ENCODE measurements at regions not wholly inside any gene's neighbourhood (a gene's known extent, or its start where the extent isn't known, plus 50 kb on each side); places are given as distances from the start of the nearest gene placed in this dataset.
A peak's percentile ranks its signal among the peaks of the same experiment; 100 is the strongest.

GRCh38 chr6:912871-913835 lies 220.2 kb upstream of the EXOC2 start (continued):
- TF ChIP-seq ZBTB17 (tag by site-specific recombination; IDR thresholded peaks at IDR 0.05) (no peak), CTCF (tag by site-specific recombination; IDR thresholded peaks at IDR 0.05) (peak; percentile 26; the same call in 1 of the 2 replicates), ZNF280D (tag by site-specific recombination; IDR thresholded peaks at IDR 0.05) (no peak), ZNF211 (tag by site-specific recombination; IDR thresholded peaks at IDR 0.05; ENCODE audit: low read depth) (no peak)
- TF ChIP-seq, protein P1, sequence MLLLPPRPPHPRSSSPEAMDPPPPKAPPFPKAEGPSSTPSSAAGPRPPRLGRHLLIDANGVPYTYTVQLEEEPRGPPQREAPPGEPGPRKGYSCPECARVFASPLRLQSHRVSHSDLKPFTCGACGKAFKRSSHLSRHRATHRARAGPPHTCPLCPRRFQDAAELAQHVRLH (tag by site-specific recombination; IDR thresholded peaks at IDR 0.05), result no peak

- Histone ChIP-seq H3K27ac (ENCODE audit: extremely low read depth, low read depth, low read length) (no peak overlapping the region), H3K4me1 (ENCODE audit: control insufficient read depth, insufficient read depth, low read length) (no peaks in the 10 kb centered on the region), H3K4me3 (ENCODE audit: low read depth, low read length) (no peak overlapping the region), H3K9me3 (ENCODE audit: control insufficient read depth, insufficient read depth, low read depth, low read length) (no peaks in the 10 kb centered on the region), H3K36me3 (ENCODE audit: control insufficient read depth in 2 of 2, insufficient read depth in 1 of 2, low read length in 2 of 2) (no peaks in the 10 kb centered on the region)
- peak; percentile 91 for TF ChIP-seq SCRT2 (tag by site-specific recombination; IDR thresholded peaks at IDR 0.05)
- TF ChIP-seq, protein P2, sequence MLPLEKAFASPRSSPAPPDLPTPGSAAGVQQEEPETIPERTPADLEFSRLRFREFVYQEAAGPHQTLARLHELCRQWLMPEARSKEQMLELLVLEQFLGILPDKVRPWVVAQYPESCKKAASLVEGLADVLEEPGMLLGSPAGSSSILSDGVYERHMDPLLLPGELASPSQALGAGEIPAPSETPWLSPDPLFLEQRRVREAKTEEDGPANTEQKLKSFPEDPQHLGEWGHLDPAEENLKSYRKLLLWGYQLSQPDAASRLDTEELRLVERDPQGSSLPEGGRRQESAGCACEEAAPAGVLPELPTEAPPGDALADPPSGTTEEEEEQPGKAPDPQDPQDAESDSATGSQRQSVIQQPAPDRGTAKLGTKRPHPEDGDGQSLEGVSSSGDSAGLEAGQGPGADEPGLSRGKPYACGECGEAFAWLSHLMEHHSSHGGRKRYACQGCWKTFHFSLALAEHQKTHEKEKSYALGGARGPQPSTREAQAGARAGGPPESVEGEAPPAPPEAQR (tag by site-specific recombination; IDR thresholded peaks at IDR 0.05), result no peak
- peak; percentile 53; the same call in 1 of the 2 replicates for TF ChIP-seq SCRT1 (tag by site-specific recombination; IDR thresholded peaks at IDR 0.05; ENCODE audit: borderline replicate concordance)
- ChIA-PET CTCF (interaction anchor here (0.7 to 1.1 kb wide), 4 partner anchors 73 to 473 kb away, joined by 3 read pairs; no protein-coding TSS in a partner anchor), POLR2A (no interaction called here)
Measured at GRCh38 chr6:907928-908327, 215.0 kb upstream of the EXOC2 start.

GRCh38 chr6:906920-907319 lies 214.0 kb upstream of the EXOC2 start:
- no peaks in the 10 kb centered on the region for H3K9me3 ChIP-seq (ENCODE audit: control insufficient read depth, insufficient read depth, low read depth, low read length)
- 0 out of 2 replicates have a peak, but pooled peaks have one; percentile 18 for TF ChIP-seq ZEB2 (tag by site-specific recombination; IDR thresholded peaks at IDR 0.05)
- TF ChIP-seq ZNF341 (tag by site-specific recombination; IDR thresholded peaks at IDR 0.05; ENCODE audit: low read depth), result peak; percentile 21; the same call in 1 of the 2 replicates
- peak; percentile 44; the same call in 1 of the 2 replicates for TF ChIP-seq ZNF223 (tag by site-specific recombination; IDR thresholded peaks at IDR 0.05)
- TF ChIP-seq, protein P3, sequence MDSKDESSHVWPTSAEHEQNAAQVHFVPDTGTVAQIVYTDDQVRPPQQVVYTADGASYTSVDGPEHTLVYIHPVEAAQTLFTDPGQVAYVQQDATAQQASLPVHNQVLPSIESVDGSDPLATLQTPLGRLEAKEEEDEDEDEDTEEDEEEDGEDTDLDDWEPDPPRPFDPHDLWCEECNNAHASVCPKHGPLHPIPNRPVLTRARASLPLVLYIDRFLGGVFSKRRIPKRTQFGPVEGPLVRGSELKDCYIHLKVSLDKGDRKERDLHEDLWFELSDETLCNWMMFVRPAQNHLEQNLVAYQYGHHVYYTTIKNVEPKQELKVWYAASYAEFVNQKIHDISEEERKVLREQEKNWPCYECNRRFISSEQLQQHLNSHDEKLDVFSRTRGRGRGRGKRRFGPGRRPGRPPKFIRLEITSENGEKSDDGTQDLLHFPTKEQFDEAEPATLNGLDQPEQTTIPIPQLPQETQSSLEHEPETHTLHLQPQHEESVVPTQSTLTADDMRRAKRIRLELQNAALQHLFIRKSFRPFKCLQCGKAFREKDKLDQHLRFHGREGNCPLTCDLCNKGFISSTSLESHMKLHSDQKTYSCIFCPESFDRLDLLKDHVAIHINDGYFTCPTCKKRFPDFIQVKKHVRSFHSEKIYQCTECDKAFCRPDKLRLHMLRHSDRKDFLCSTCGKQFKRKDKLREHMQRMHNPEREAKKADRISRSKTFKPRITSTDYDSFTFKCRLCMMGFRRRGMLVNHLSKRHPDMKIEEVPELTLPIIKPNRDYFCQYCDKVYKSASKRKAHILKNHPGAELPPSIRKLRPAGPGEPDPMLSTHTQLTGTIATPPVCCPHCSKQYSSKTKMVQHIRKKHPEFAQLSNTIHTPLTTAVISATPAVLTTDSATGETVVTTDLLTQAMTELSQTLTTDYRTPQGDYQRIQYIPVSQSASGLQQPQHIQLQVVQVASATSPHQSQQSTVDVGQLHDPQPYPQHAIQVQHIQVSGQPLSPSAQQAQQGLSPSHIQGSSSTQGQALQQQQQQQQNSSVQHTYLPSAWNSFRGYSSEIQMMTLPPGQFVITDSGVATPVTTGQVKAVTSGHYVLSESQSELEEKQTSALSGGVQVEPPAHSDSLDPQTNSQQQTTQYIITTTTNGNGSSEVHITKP (tag by site-specific recombination; IDR thresholded peaks at IDR 0.05), result peak; percentile 39; the same call in 1 of the 2 replicates
- peak; percentile 50; the same call in 1 of the 2 replicates for TF ChIP-seq ZNF629 (tag by site-specific recombination; IDR thresholded peaks at IDR 0.05)
- TF ChIP-seq HOXC10 (CRISPR knock-in tag; IDR thresholded peaks at IDR 0.05), result no peak
- peak; percentile 76 for TF ChIP-seq ZIC2 (tag by site-specific recombination; IDR thresholded peaks at IDR 0.05)
- no peak for TF ChIP-seq ZNF423 (tag by site-specific recombination; IDR thresholded peaks at IDR 0.05)
- CTCF ChIA-PET, result interaction anchor here (0.7 to 1.1 kb wide), 3 partner anchors 74 to 429 kb away, joined by 3 read pairs; no protein-coding TSS in a partner anchor
- no peak overlapping the region for H3K27ac ChIP-seq (ENCODE audit: extremely low read depth, low read depth, low read length)
- POLR2A ChIA-PET, result no interaction called here
- H3K36me3 ChIP-seq (ENCODE audit: control insufficient read depth in 2 of 2, insufficient read depth in 1 of 2, low read length in 2 of 2), result no peaks in the 10 kb centered on the region
- H3K4me3 ChIP-seq (ENCODE audit: low read depth, low read length), result no peak overlapping the region
- no peaks in the 10 kb centered on the region for H3K4me1 ChIP-seq (ENCODE audit: control insufficient read depth, insufficient read depth, low read length)
